ENCODE measurements at regions not wholly inside any gene's neighbourhood (a gene's known extent, or its start where the extent isn't known, plus 50 kb on each side); places are given as distances from the start of the nearest gene placed in this dataset.

- H3K27ac ChIP-seq = no peak overlapping the region
- ChIA-PET POLR2A (ENCODE audit: low non-redundant PET) (interaction anchor here (0.6 kb wide), 1 partner anchor 488 kb away, joined by 3 read pairs; no protein-coding TSS in a partner anchor), CTCF (no interaction called here)
- no peak for DNase-seq (ENCODE audit: low spot score)
- no peak for TF ChIP-seq CTCF (conservative IDR thresholded peaks at IDR 0.05; ENCODE audit: low read depth)
Measured at GRCh38 chr16:87192452-87193073, 124.6 kb downstream of the C16orf95 start.

- no peak for TF ChIP-seq CTCF (conservative IDR thresholded peaks at IDR 0.05; ENCODE audit: low read depth)
- POLR2A ChIA-PET (ENCODE audit: low non-redundant PET) = no interaction called here
- no peak for DNase-seq (ENCODE audit: low spot score)
- CTCF ChIA-PET = no interaction called here
- H3K27ac ChIP-seq = no peak overlapping the region
Measured at GRCh38 chr16:87194172-87194571, 123.0 kb downstream of the C16orf95 start.

GRCh38 chr16:87195161-87195560 is 122.0 kb downstream of the C16orf95 start:
- POLR2A ChIA-PET (ENCODE audit: low non-redundant PET) = no interaction called here
- H3K27ac ChIP-seq = no peak overlapping the region
- no peak for DNase-seq (ENCODE audit: low spot score)
- TF ChIP-seq CTCF (conservative IDR thresholded peaks at IDR 0.05; ENCODE audit: low read depth) = no peak
- CTCF ChIA-PET = no interaction called here

GRCh38 chr16:87196231-87196630 is 121.0 kb downstream of the C16orf95 start:
- no peak overlapping the region for H3K27ac ChIP-seq
- TF ChIP-seq CTCF (conservative IDR thresholded peaks at IDR 0.05; ENCODE audit: low read depth) = no peak
- DNase-seq (ENCODE audit: low spot score) = no peak
- ChIA-PET CTCF (no interaction called here), POLR2A (ENCODE audit: low non-redundant PET) (no interaction called here)

GRCh38 chr16:87196661-87197060 is 120.5 kb downstream of the C16orf95 start:
- DNase-seq (ENCODE audit: low spot score) = no peak
- CTCF ChIA-PET = interaction anchor here (0.6 kb wide), 2 partner anchors 100 to 107 kb away, joined by 3 to 4 read pairs; no protein-coding TSS in a partner anchor
- no peak for TF ChIP-seq CTCF (conservative IDR thresholded peaks at IDR 0.05; ENCODE audit: low read depth)
- H3K27ac ChIP-seq = no peak overlapping the region
- POLR2A ChIA-PET (ENCODE audit: low non-redundant PET) = no interaction called here

- ChIA-PET CTCF (no interaction called here), POLR2A (ENCODE audit: low non-redundant PET) (no interaction called here)
- no peak for TF ChIP-seq CTCF (conservative IDR thresholded peaks at IDR 0.05; ENCODE audit: low read depth)
- no peak for DNase-seq (ENCODE audit: low spot score)
- H3K27ac ChIP-seq = no peak overlapping the region
Measured at GRCh38 chr16:87198328-87198832, 118.8 kb downstream of the C16orf95 start.

Measured in RWPE1 (cell line).